ENCODE measurements at regions not wholly inside any gene's neighbourhood (a gene's known extent, or its start where the extent isn't known, plus 50 kb on each side); places are given as distances from the start of the nearest gene placed in this dataset.

DNA sequence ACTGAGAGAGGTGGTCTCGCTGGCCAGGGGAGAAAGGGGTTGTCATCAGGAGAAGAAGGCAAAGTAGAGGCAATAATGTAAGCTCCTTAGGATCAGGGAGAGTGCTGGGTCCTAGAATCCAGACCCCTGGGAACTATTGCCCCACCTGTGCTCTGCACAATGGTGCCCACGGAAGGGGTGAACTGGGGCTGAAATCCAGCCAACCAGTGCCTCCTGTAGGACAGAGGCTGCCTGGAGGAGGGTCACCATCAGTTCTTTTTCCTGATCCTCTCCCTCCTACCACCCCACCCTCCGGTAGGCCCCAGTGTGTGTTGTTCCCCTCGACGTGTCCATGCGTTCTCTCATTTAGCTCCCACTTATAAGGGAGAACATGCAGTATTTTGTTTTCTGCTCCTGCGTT, 52.9 kb upstream of the ATP2B4 start:
- no peaks in the 10 kb centered on the region for H3K36me3 ChIP-seq (ENCODE audit: insufficient read depth, low read length)
- no peak overlapping the region for H3K4me3 ChIP-seq (ENCODE audit: insufficient read depth, low read length)
- H3K9me3 ChIP-seq (ENCODE audit: low read depth, low read length), result no peaks in the 10 kb centered on the region
- H2AFZ ChIP-seq (ENCODE audit: low read length), result no peak overlapping the region
- no peaks in the 10 kb centered on the region for H3K27me3 ChIP-seq (ENCODE audit: insufficient read depth, low read length)
- TF ChIP-seq, protein P1, sequence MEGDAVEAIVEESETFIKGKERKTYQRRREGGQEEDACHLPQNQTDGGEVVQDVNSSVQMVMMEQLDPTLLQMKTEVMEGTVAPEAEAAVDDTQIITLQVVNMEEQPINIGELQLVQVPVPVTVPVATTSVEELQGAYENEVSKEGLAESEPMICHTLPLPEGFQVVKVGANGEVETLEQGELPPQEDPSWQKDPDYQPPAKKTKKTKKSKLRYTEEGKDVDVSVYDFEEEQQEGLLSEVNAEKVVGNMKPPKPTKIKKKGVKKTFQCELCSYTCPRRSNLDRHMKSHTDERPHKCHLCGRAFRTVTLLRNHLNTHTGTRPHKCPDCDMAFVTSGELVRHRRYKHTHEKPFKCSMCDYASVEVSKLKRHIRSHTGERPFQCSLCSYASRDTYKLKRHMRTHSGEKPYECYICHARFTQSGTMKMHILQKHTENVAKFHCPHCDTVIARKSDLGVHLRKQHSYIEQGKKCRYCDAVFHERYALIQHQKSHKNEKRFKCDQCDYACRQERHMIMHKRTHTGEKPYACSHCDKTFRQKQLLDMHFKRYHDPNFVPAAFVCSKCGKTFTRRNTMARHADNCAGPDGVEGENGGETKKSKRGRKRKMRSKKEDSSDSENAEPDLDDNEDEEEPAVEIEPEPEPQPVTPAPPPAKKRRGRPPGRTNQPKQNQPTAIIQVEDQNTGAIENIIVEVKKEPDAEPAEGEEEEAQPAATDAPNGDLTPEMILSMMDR (IDR thresholded peaks at IDR 0.05; ENCODE audit: extremely low read depth, low read depth, low read length), result no peak
- H3K79me2 ChIP-seq (ENCODE audit: insufficient read depth, low read length), result no peaks in the 10 kb centered on the region
- H3K4me1 ChIP-seq (ENCODE audit: insufficient read depth, low read length), result peaks cover 13% of the 10 kb centered on the region
- no peak overlapping the region for H3K27ac ChIP-seq (ENCODE audit: low read depth, low read length)
- DNase-seq (ENCODE audit: insufficient read length, low spot score, missing footprints), result no peak
- H3K4me2 ChIP-seq (ENCODE audit: insufficient read depth, low read length), result no peak overlapping the region
- no peaks in the 10 kb centered on the region for H4K20me1 ChIP-seq (ENCODE audit: insufficient read depth, low read length)

Measured in osteoblast (primary cell).